GM20000 (cell line): ENCODE measurements at regions not wholly inside any gene's neighbourhood (a gene's known extent, or its start where the extent isn't known, plus 50 kb on each side); places are given as distances from the start of the nearest gene placed in this dataset.

Source experiments
- DNase-seq: peaks from one replicate; pipeline ENCODE4 v3.0.0; 2012; ENCODE audit warnings: low spot score
- TF ChIP-seq, protein P1 (sequence below): IDR thresholded peaks from 2 replicates; pipeline ENCODE4 v1.5.1; 2012; ENCODE audit warnings: mild to moderate bottlenecking, control low read depth; ENCODE audit errors: extremely low read depth, missing control alignments

DNA sequence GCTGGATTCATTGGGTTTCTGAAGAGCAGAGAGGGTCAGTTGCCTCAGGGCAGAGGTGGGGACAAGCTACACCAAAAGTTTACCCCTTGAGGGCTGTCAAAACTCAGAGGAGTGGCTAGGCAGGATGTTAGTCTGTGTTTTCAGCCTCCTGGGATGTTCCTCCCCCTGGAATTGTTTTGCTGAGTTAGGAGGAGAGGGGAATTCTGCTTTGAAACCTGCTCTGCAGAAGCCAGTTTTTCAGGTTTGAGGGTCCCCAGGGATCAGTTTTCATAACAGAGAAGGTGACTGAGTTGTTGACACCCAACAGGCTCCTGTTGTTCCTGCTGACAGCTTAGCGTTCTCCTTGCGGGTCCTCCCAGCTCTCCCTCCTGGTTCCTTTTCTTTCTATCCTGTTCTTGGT is 121.9 kb upstream of the TMTC4 start:
- TF ChIP-seq, protein P1, sequence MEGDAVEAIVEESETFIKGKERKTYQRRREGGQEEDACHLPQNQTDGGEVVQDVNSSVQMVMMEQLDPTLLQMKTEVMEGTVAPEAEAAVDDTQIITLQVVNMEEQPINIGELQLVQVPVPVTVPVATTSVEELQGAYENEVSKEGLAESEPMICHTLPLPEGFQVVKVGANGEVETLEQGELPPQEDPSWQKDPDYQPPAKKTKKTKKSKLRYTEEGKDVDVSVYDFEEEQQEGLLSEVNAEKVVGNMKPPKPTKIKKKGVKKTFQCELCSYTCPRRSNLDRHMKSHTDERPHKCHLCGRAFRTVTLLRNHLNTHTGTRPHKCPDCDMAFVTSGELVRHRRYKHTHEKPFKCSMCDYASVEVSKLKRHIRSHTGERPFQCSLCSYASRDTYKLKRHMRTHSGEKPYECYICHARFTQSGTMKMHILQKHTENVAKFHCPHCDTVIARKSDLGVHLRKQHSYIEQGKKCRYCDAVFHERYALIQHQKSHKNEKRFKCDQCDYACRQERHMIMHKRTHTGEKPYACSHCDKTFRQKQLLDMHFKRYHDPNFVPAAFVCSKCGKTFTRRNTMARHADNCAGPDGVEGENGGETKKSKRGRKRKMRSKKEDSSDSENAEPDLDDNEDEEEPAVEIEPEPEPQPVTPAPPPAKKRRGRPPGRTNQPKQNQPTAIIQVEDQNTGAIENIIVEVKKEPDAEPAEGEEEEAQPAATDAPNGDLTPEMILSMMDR, result no peak
- DNase-seq, result no peak

GRCh38 chr13:100794575-100794974 is 120.0 kb upstream of the TMTC4 start:
- TF ChIP-seq, protein P1, result no peak
- no peak for DNase-seq

DNA sequence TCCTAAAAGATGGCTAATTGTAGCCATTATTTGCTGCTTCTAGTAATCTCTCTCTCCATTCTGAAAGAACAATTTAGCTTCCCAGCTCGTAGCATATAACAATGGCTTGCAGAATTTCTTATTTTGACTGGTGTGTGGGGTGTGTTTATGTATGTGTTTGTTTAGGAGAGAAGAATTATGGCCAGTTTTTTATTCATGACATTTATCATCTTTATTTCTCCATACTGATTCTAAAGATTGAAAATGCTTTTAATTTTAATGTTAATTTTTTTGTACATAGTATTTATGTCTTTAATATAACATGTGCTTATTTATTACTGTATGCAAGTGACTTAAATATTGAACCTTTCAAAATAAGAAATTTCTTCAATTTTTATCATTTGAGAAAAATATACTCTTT is 115.8 kb upstream of the TMTC4 start:
- DNase-seq, result no peak
- TF ChIP-seq, protein P1, result no peak

DNA sequence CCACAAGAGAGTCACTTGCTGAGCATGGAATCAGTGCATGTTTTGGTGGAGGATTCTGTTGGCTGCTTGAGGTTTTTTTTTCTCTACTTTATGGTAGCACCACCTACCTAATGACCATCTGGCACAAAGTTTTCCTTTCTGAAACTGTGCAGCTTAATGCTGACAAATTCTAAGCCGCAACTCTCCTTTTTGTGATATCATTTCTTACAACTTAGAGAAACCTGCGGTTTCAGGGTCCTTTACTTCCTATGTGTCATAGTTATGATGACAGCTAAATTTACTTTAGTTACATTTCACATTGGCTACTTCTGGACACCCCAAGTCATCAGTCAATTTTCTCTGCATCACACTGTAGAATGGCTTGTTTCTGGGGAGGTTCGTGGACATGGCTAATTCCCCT is 115.4 kb upstream of the TMTC4 start:
- no peak for DNase-seq
- TF ChIP-seq, protein P1, result no peak

DNA sequence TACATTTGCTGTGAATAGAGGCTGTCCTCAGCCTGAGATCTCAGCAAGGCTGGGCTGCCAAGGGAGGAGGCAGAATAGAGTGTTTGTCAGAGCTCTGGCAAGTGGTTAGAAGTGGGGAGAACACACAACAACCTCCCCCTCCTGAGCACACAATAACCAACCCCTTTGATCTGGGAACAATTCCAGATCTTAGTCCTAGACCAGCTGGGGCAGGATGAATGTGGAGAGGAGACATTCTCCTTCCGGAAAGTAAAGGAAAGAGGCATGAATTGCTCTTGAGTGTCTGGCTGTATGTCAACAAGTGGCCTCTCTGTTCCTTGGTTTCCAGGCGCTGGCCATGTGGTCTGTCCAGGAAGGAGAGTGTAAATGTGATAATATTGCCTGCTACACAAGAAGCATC is 114.9 kb upstream of the TMTC4 start:
- DNase-seq, result no peak
- TF ChIP-seq, protein P1, result no peak

- TF ChIP-seq, protein P1, result no peak
- no peak for DNase-seq
Observed at GRCh38 chr13:100789025-100789424, 114.4 kb upstream of the TMTC4 start.

DNA sequence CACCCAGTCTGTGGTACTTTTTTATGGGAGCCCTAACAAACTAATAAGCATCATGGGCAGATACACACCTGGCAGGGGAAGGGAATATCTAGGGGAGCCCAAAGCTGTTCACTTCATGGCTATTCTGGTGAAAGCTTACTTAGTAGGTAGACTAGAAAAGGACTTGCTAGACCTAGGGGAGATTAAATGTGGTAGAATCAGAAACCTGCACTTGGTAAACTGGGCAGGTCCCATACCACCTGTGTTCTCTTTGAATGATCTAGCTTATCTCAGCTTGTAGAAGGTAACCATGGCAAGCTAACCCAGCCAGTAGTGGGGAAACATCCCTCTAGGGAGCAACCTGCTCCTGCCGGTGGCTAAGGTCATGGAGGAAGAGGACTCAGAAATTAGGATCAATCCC is 113.9 kb upstream of the TMTC4 start:
- TF ChIP-seq, protein P1, result no peak
- DNase-seq, result no peak
